Body of pancreas (tissue), 4 donors: ENCODE measurements at regions not wholly inside any gene's neighbourhood (a gene's known extent, or its start where the extent isn't known, plus 50 kb on each side); places are given as distances from the start of the nearest gene placed in this dataset.

ENCODE experiments used
- POLR2A ChIP-seq, 3 donors: fragments of 450-650 bp; IDR thresholded peaks; one replicate each; pipeline ENCODE4 v1.6.1; 2016; ENCODE audit warnings: antibody characterized with exemption in 3 of 3, mild to moderate bottlenecking in 2 of 3
- TF ChIP-seq, protein P1 (sequence below), 7 experiments: fragments of 450-650 bp in 4 of 7; fragments of 200-600 bp in 3 of 7; sonication (generic) in 3 of 7; IDR thresholded peaks; one replicate each; pipeline ENCODE4 v1.5.1; 2016 to 2019; ENCODE audit warnings: antibody characterized with exemption in 7 of 7

GRCh38 chr1:104392552-104392951 lies 642.9 kb downstream of the AMY1C start:
- TF ChIP-seq, protein P1, sequence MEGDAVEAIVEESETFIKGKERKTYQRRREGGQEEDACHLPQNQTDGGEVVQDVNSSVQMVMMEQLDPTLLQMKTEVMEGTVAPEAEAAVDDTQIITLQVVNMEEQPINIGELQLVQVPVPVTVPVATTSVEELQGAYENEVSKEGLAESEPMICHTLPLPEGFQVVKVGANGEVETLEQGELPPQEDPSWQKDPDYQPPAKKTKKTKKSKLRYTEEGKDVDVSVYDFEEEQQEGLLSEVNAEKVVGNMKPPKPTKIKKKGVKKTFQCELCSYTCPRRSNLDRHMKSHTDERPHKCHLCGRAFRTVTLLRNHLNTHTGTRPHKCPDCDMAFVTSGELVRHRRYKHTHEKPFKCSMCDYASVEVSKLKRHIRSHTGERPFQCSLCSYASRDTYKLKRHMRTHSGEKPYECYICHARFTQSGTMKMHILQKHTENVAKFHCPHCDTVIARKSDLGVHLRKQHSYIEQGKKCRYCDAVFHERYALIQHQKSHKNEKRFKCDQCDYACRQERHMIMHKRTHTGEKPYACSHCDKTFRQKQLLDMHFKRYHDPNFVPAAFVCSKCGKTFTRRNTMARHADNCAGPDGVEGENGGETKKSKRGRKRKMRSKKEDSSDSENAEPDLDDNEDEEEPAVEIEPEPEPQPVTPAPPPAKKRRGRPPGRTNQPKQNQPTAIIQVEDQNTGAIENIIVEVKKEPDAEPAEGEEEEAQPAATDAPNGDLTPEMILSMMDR (IDR thresholded peaks at IDR 0.05) = no peak
- no peak for TF ChIP-seq POLR2A (IDR thresholded peaks at IDR 0.05)
